K562 (cell line): ENCODE measurements at regions not wholly inside any gene's neighbourhood (a gene's known extent, or its start where the extent isn't known, plus 50 kb on each side); places are given as distances from the start of the nearest gene placed in this dataset.

Source experiments
- CTCF ChIP-seq, 3 experiments: IDR thresholded peaks in 2 of 3; conservative IDR thresholded peaks in 1 of 3; 2 replicates each; pipeline ENCODE4 v1.5.1; 2011 to 2012; ENCODE audit warnings: low read length in 3 of 3, mild to moderate bottlenecking in 3 of 3, control low read depth in 2 of 3, improper control_type of control experiment in 1 of 3, inconsistent platforms in 1 of 3, low read depth in 1 of 3, mixed read lengths in 1 of 3, moderate library complexity in 1 of 3; ENCODE audit not compliant: insufficient read depth in 2 of 3
- ELK3 ChIP-seq: fragments of 450-650 bp; formaldehyde crosslinking; IDR thresholded peaks from 2 replicates; pipeline ENCODE4 v1.4.0; 2020; ENCODE audit warnings: mild to moderate bottlenecking
- EP300 ChIP-seq: IDR thresholded peaks from 2 replicates; pipeline ENCODE4 v1.6.1; 2012; ENCODE audit warnings: low read length, improper control_type of control experiment
- LARP7 ChIP-seq: fragments of 450-650 bp; IDR thresholded peaks from 2 replicates; pipeline ENCODE4 v1.6.1; 2016
- NR3C1 ChIP-seq: sonication (generic); formaldehyde crosslinking; IDR thresholded peaks from 2 replicates; pipeline ENCODE4 v1.8.1; 2022; ENCODE audit warnings: missing genetic modification reagents
- TCF7L2 ChIP-seq: fragments of 150-350 bp; IDR thresholded peaks from 2 replicates; pipeline ENCODE4 v1.6.1; 2016; ENCODE audit warnings: low read depth, mild to moderate bottlenecking, low read length, moderate library complexity
- U2AF2 ChIP-seq: fragments of 200-400 bp; formaldehyde crosslinking; optimal IDR thresholded peaks from 2 replicates; pipeline ENCODE3; 2017; ENCODE audit warnings: low read depth, mild to moderate bottlenecking, low read length
- ZBTB40 ChIP-seq, 2 experiments: fragments of 450-650 bp in 1 of 2; sonication (generic) in 1 of 2; formaldehyde crosslinking in 1 of 2; IDR thresholded peaks; 2 replicates each; pipeline versions ENCODE4 v1.7.1 to v1.9.0; 2016 to 2022; ENCODE audit warnings: inconsistent platforms in 1 of 2, mild to moderate bottlenecking in 1 of 2, missing genetic modification reagents in 1 of 2
- TF ChIP-seq, protein P1 (sequence below), 2 experiments: fragments of 450-650 bp; formaldehyde crosslinking in 1 of 2; IDR thresholded peaks; 2 replicates each; pipeline versions ENCODE4 v1.4.0 to v1.6.1; 2014 to 2020; ENCODE audit warnings: mild to moderate bottlenecking in 2 of 2, borderline replicate concordance in 1 of 2, low read depth in 1 of 2

DNA sequence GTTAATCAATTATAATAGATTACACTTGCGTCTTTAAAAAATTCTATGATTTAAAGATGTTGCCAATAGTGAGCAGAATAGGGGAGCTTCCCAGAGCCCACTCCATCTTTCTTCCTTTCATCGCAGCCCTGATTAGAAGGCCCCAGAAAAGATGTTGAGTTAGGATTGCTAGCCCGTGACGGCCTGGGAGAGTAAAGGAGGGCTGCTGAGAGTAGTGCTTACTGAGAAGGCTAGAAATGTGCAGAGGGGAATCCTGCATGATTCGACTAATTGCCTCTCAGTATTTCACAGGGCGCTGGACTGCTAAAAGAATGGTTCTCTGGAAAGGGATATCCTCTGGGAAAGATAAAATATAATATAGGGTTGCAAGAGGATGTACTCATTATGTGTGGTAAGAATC lies 160.5 kb downstream of the C11orf87 start:
- TF ChIP-seq CTCF (IDR thresholded peaks at IDR 0.05 in 2 of 3, conservative IDR thresholded peaks at IDR 0.05 in 1 of 3; ENCODE audit: insufficient read depth in 2 of 3, low read depth in 1 of 3, low read length in 3 of 3) (no peak), NR3C1 (CRISPR knock-in tag) (no peak), U2AF2 (no peak), TCF7L2 (no peak), ZBTB40 (IDR thresholded peaks at IDR 0.05) (no peak), ZBTB40 (CRISPR knock-in tag; IDR thresholded peaks at IDR 0.05) (no peak), LARP7 (no peak), ELK3 (CRISPR knock-in tag) (no peak), EP300 (no peak)
- TF ChIP-seq, protein P1, sequence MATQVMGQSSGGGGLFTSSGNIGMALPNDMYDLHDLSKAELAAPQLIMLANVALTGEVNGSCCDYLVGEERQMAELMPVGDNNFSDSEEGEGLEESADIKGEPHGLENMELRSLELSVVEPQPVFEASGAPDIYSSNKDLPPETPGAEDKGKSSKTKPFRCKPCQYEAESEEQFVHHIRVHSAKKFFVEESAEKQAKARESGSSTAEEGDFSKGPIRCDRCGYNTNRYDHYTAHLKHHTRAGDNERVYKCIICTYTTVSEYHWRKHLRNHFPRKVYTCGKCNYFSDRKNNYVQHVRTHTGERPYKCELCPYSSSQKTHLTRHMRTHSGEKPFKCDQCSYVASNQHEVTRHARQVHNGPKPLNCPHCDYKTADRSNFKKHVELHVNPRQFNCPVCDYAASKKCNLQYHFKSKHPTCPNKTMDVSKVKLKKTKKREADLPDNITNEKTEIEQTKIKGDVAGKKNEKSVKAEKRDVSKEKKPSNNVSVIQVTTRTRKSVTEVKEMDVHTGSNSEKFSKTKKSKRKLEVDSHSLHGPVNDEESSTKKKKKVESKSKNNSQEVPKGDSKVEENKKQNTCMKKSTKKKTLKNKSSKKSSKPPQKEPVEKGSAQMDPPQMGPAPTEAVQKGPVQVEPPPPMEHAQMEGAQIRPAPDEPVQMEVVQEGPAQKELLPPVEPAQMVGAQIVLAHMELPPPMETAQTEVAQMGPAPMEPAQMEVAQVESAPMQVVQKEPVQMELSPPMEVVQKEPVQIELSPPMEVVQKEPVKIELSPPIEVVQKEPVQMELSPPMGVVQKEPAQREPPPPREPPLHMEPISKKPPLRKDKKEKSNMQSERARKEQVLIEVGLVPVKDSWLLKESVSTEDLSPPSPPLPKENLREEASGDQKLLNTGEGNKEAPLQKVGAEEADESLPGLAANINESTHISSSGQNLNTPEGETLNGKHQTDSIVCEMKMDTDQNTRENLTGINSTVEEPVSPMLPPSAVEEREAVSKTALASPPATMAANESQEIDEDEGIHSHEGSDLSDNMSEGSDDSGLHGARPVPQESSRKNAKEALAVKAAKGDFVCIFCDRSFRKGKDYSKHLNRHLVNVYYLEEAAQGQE (IDR thresholded peaks at IDR 0.05; ENCODE audit: borderline replicate concordance), result no peak
- TF ChIP-seq, protein P1 (CRISPR knock-in tag; IDR thresholded peaks at IDR 0.05; ENCODE audit: low read depth), result no peak
